ENCODE measurements at regions not wholly inside any gene's neighbourhood (a gene's known extent, or its start where the extent isn't known, plus 50 kb on each side); places are given as distances from the start of the nearest gene placed in this dataset.

DNA sequence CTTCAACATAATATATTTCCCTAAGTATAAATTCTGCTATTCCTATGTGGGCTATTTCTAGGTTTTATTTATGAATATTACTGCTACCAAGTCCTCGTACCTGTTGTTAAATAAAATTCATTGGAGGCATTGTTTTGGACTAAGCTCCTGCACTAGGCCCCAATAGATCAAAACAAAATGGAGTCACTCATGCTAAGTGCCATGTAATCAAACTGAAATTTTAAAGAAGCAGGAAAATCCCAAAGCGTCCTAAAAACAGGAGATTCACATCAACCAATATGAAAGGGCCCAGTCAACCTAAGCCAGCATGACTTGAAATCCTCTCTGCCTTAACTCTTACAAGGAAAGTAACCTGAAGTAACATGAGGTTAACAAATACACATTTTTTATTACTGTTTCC lies 743.2 kb downstream of the TRAM1L1 start:
- DNase-seq: no peak
- intact Hi-C loops (cut with DNase I; ENCODE audit: low total_unique reads): no loop called here
- no peaks in the 10 kb centered on the region for H3K27me3 ChIP-seq
- 75 to 91% (median 81%) methylated on average over 2 of the region's 2 CpGs for WGBS, 5 donors
- no peaks in the 10 kb centered on the region for H3K9me3 ChIP-seq
- H3K4me1 ChIP-seq: no peaks in the 10 kb centered on the region
- H3K27ac ChIP-seq: no peak overlapping the region
- H3K4me3 ChIP-seq: no peak overlapping the region
- TF ChIP-seq, protein P1, sequence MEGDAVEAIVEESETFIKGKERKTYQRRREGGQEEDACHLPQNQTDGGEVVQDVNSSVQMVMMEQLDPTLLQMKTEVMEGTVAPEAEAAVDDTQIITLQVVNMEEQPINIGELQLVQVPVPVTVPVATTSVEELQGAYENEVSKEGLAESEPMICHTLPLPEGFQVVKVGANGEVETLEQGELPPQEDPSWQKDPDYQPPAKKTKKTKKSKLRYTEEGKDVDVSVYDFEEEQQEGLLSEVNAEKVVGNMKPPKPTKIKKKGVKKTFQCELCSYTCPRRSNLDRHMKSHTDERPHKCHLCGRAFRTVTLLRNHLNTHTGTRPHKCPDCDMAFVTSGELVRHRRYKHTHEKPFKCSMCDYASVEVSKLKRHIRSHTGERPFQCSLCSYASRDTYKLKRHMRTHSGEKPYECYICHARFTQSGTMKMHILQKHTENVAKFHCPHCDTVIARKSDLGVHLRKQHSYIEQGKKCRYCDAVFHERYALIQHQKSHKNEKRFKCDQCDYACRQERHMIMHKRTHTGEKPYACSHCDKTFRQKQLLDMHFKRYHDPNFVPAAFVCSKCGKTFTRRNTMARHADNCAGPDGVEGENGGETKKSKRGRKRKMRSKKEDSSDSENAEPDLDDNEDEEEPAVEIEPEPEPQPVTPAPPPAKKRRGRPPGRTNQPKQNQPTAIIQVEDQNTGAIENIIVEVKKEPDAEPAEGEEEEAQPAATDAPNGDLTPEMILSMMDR (IDR thresholded peaks at IDR 0.05): no peak
- TF ChIP-seq EP300 (IDR thresholded peaks at IDR 0.05): no peak
- no peak for TF ChIP-seq POLR2AphosphoS5 (IDR thresholded peaks at IDR 0.05)
- TF ChIP-seq POLR2A (IDR thresholded peaks at IDR 0.05): no peak
- H3K36me3 ChIP-seq: no peaks in the 10 kb centered on the region

DNA sequence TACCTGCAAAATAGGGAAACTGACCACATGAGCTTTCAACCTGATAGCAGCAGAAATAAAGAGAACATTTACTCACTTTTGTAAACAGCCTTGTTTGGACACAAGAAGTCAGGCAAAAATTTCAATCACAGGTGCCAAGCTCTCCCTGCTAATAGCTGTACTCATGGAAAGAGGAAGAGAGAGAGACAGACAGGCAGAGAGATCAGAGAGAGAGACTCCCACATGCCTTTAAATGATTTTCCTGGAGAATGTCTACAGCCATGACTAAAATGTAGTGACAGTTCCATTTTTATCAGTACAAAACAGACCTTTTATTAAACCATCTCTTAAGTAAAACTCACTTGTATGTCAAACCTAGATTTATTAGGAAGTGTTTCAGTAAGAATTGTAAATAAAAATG lies 752.9 kb downstream of the TRAM1L1 start:
- DNase-seq: no peak
- H3K9me3 ChIP-seq: no peaks in the 10 kb centered on the region
- H3K27ac ChIP-seq: no peak overlapping the region
- no peak overlapping the region for H3K4me3 ChIP-seq
- no peaks in the 10 kb centered on the region for H3K27me3 ChIP-seq
- TF ChIP-seq EP300 (IDR thresholded peaks at IDR 0.05): no peak
- no peaks in the 10 kb centered on the region for H3K36me3 ChIP-seq
- intact Hi-C loops (cut with DNase I; ENCODE audit: low total_unique reads): no loop called here
- no peaks in the 10 kb centered on the region for H3K4me1 ChIP-seq

DNA sequence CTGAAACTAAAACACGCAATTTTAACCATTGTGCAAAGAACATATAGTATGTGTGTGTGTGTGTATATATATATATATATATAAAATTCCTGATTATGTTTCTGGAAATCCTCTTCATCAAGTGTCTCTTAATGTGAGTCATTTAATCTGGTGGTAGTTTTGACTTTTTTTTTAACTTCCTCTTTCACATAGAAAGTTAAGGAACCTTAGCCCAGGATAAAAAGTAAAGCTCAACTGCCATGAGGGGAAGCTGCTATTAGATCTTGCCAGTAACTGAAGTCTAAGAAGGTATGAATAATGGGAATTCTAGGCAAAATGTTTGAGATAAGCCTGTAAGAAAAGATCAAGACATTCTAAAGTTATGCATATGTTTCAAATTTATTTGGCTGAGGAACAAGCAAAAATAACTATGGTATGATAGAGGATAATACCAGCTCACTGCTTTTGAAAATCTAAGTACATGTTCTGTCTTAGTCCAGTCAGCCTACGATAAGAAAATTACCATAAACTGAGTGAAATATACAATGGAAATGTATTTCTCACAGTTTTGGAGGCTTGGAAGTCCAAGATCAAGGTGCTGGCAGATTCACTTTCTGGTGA lies 757.0 kb downstream of the TRAM1L1 start:
- H3K4me3 ChIP-seq: no peak overlapping the region
- no peaks in the 10 kb centered on the region for H3K4me1 ChIP-seq
- WGBS, 5 donors: 78 to 88% (median 85%) methylated on average over 2 of the region's 2 CpGs
- no peak overlapping the region for H3K27ac ChIP-seq
- intact Hi-C loops (cut with DNase I; ENCODE audit: low total_unique reads): no loop called here
- DNase-seq: no peak
- no peaks in the 10 kb centered on the region for H3K36me3 ChIP-seq
- no peaks in the 10 kb centered on the region for H3K9me3 ChIP-seq
- no peaks in the 10 kb centered on the region for H3K27me3 ChIP-seq
- TF ChIP-seq, protein P1 (IDR thresholded peaks at IDR 0.05): no peak
- TF ChIP-seq EP300 (IDR thresholded peaks at IDR 0.05) (no peak), POLR2A (IDR thresholded peaks at IDR 0.05) (no peak), POLR2AphosphoS5 (IDR thresholded peaks at IDR 0.05) (no peak)

DNA sequence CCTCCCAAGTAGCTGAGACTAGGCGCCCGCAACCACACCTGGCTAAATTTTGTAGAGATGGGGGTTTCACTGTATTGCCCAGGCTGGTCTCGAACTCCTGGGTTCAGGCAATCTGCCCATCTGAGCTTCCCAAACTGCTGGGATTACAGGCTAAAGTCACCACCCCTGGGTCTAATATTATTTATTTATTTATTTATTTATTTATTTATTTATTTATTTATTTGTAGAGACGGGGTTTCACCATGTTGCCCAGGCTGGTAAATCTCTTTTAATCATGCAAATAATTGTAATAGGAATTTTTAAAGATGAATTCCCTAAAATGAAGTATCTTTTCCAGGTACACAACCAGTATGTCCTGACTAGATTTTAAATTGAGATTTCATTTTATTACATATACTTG lies 761.8 kb downstream of the TRAM1L1 start:
- Histone ChIP-seq H3K27ac (no peak overlapping the region), H3K27me3 (no peaks in the 10 kb centered on the region), H3K4me1 (no peaks in the 10 kb centered on the region), H3K4me3 (no peak overlapping the region), H3K36me3 (no peaks in the 10 kb centered on the region), H3K9me3 (no peaks in the 10 kb centered on the region)
- 85 to 94% (median 89%) methylated on average over 4 of the region's 4 CpGs for WGBS, 5 donors
- no peak for DNase-seq
- intact Hi-C loops (cut with DNase I; ENCODE audit: low total_unique reads): no loop called here
- TF ChIP-seq, protein P1 (IDR thresholded peaks at IDR 0.05): no peak
- TF ChIP-seq POLR2AphosphoS5 (IDR thresholded peaks at IDR 0.05) (no peak), EP300 (IDR thresholded peaks at IDR 0.05) (no peak), POLR2A (IDR thresholded peaks at IDR 0.05) (no peak)

DNA sequence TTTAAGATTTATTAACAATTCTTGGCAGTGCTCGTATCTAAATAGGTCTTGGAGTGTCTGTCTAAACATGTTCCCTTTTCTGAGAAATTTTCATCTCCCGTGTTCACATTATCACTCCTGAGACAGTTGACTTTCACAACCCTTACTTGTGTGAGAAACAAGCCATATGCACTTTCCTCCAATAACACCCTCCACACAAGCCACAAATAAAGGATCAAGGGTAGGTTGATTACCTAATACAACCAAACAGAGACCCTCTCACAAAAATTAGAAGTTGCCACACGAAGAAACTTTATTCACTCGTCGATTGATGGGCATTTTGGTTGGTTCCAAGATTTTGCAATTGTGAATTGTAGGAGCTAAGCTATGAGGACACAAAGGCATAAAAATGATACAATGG lies 763.9 kb downstream of the TRAM1L1 start:
- Histone ChIP-seq H3K27ac (no peak overlapping the region), H3K4me1 (no peaks in the 10 kb centered on the region), H3K4me3 (no peak overlapping the region), H3K27me3 (no peaks in the 10 kb centered on the region), H3K36me3 (no peaks in the 10 kb centered on the region), H3K9me3 (no peaks in the 10 kb centered on the region)
- 85 to 88% (median 86%) methylated on average over 5 of the region's 5 CpGs for whole genome bisulfite sequencing, 5 donors
- intact Hi-C loops (cut with DNase I; ENCODE audit: low total_unique reads): no loop called here
- DNase-seq: no peak
- TF ChIP-seq POLR2A (IDR thresholded peaks at IDR 0.05) (no peak), EP300 (IDR thresholded peaks at IDR 0.05) (no peak), POLR2AphosphoS5 (IDR thresholded peaks at IDR 0.05) (no peak)
- TF ChIP-seq, protein P1 (IDR thresholded peaks at IDR 0.05): no peak
